ENCODE measurements at regions not wholly inside any gene's neighbourhood (a gene's known extent, or its start where the extent isn't known, plus 50 kb on each side); places are given as distances from the start of the nearest gene placed in this dataset.

DNA sequence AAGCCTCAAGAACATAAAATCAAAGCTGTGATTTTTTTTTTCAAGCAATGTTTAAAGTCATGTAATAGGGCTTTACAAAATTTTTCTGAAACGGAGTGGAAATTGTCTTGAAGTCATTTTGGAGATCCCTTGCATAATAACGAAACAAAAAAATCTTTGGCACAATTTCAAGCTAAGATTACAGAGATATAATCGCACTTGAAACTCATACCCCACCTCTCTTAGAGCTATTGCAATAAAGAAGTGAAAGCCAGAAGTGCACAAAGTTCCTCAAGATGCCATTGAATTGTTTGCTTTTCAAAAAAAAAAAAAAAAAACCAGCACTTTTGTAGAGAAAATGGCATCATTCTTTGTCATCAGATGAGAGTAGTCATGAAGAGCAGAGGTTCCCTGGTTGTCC lies 152.3 kb downstream of the PAX3 start:
- Histone ChIP-seq H3K9me3 (peaks cover 5% of the 10 kb centered on the region), H3K27ac (no peak overlapping the region), H3K27me3 (ENCODE audit: insufficient read depth in 3 of 3, low read length in 2 of 3) (no peaks in the 10 kb centered on the region), H3K4me3 (no peak overlapping the region), H3K36me3 (ENCODE audit: insufficient read depth in 1 of 2, low read depth in 1 of 2) (no peaks in the 10 kb centered on the region), H3K4me1 (no peaks in the 10 kb centered on the region)
- DNase-seq (no peak), ATAC-seq (no peak)
- intact Hi-C loops (cut with DNase I), result no loop called here
- 28 to 43% (median 37%) methylated on average over 3 of the region's 3 CpGs for WGBS, 3 donors
- TF ChIP-seq, protein P1, sequence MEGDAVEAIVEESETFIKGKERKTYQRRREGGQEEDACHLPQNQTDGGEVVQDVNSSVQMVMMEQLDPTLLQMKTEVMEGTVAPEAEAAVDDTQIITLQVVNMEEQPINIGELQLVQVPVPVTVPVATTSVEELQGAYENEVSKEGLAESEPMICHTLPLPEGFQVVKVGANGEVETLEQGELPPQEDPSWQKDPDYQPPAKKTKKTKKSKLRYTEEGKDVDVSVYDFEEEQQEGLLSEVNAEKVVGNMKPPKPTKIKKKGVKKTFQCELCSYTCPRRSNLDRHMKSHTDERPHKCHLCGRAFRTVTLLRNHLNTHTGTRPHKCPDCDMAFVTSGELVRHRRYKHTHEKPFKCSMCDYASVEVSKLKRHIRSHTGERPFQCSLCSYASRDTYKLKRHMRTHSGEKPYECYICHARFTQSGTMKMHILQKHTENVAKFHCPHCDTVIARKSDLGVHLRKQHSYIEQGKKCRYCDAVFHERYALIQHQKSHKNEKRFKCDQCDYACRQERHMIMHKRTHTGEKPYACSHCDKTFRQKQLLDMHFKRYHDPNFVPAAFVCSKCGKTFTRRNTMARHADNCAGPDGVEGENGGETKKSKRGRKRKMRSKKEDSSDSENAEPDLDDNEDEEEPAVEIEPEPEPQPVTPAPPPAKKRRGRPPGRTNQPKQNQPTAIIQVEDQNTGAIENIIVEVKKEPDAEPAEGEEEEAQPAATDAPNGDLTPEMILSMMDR (IDR thresholded peaks at IDR 0.05), result no peak

DNA sequence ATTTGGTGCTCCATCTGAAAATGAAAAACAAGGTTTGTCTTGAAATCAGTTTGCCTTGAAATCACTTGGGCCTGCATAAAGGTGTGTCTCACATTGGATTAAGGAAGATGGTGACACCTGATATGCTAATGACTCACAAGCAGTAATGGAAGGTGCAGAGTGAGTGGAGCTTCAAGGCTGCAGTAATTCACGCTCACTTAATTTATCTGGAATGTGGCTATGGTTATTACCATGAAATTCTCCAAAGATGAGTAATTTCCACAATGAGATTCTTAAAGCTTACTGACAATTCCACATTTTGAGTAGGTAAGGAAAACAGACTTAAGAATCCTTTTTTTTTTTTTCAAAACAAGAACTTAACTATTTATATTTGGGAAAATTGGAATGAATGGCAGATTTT lies 156.8 kb downstream of the PAX3 start:
- TF ChIP-seq, protein P1 (IDR thresholded peaks at IDR 0.05), result no peak
- no peaks in the 10 kb centered on the region for H3K4me1 ChIP-seq
- no peak for DNase-seq
- H3K36me3 ChIP-seq (ENCODE audit: insufficient read depth in 1 of 2, low read depth in 1 of 2), result no peaks in the 10 kb centered on the region
- H3K9me3 ChIP-seq, result no peaks in the 10 kb centered on the region
- no peaks in the 10 kb centered on the region for H3K27me3 ChIP-seq (ENCODE audit: insufficient read depth in 3 of 3, low read length in 2 of 3)
- no peak overlapping the region for H3K4me3 ChIP-seq
- H3K27ac ChIP-seq, result no peak overlapping the region
- ATAC-seq, result no peak
- 61 to 77% (median 68%) methylated on average over 1 of the region's 1 CpG for WGBS, 3 donors
- intact Hi-C loops (cut with DNase I), result no loop called here

DNA sequence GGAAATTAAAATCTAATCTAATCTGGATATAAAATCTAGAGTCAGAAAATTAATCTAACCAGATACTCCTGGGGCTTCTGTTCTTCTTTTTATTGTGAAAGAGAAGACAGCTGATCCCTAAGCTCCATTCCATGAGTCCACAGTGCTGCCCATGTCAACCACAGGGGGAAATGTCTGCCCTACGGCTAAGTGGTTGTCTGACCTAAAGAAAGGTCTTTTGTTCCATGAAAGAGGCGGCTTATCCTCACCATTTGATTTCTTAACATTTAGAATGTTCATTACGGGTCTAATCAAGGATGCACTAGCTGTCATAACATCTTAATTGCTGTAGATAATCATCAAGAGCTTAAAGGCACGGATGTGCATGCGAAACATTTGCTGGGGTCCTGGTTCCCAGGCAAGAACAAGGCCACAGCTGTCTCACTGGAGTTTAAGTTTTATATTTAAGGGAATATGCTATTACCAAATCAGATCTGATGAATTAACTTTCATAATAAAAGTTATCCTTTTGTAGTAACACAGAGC lies 162.6 kb downstream of the PAX3 start:
- TF ChIP-seq, protein P1 (IDR thresholded peaks at IDR 0.05), result no peak
- H3K36me3 ChIP-seq (ENCODE audit: insufficient read depth in 1 of 2, low read depth in 1 of 2), result no peaks in the 10 kb centered on the region
- H3K27ac ChIP-seq, result no peak overlapping the region
- H3K4me3 ChIP-seq, result no peak overlapping the region
- DNase-seq (no peak), ATAC-seq (no peak)
- H3K9me3 ChIP-seq, result no peaks in the 10 kb centered on the region
- intact Hi-C loops (cut with DNase I), result no loop called here
- WGBS, 3 donors, result 69 to 75% (median 71%) methylated on average over 5 of the region's 5 CpGs
- H3K4me1 ChIP-seq, result no peaks in the 10 kb centered on the region
- H3K27me3 ChIP-seq (ENCODE audit: insufficient read depth in 3 of 3, low read length in 2 of 3), result peaks cover 0 to 2% (median 0%) of the 10 kb centered on the region in 3 donors

DNA sequence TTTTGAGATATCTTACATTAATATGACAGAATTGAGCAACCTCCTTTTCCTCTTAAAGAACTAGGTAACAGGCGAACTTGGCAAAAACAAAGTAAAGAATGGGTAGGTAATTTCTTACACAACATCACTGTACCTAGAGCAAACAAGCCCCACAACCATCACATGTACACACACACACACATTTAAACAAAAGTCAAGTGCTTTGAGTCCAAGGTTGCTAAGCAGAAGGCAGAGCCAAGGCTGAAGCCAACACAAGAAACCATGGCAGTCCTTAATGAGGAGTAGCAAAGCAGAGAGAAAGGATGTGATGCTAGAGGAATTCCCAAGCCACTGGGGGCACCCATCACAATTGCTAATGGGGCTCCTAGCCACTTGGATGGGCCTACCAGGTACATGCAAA lies 164.1 kb downstream of the PAX3 start:
- no peak overlapping the region for H3K4me3 ChIP-seq
- 88 to 100% (median 94%) methylated on average over 1 of the region's 1 CpG for WGBS, 3 donors
- H3K9me3 ChIP-seq, result no peaks in the 10 kb centered on the region
- TF ChIP-seq, protein P1 (IDR thresholded peaks at IDR 0.05), result no peak
- H3K36me3 ChIP-seq (ENCODE audit: insufficient read depth in 1 of 2, low read depth in 1 of 2), result no peaks in the 10 kb centered on the region
- intact Hi-C loops (cut with DNase I), result no loop called here
- H3K27me3 ChIP-seq (ENCODE audit: insufficient read depth in 3 of 3, low read length in 2 of 3), result peaks cover 0 to 2% (median 0%) of the 10 kb centered on the region in 3 donors
- no peak overlapping the region for H3K27ac ChIP-seq
- ATAC-seq (no peak), DNase-seq (no peak)
- no peaks in the 10 kb centered on the region for H3K4me1 ChIP-seq

DNA sequence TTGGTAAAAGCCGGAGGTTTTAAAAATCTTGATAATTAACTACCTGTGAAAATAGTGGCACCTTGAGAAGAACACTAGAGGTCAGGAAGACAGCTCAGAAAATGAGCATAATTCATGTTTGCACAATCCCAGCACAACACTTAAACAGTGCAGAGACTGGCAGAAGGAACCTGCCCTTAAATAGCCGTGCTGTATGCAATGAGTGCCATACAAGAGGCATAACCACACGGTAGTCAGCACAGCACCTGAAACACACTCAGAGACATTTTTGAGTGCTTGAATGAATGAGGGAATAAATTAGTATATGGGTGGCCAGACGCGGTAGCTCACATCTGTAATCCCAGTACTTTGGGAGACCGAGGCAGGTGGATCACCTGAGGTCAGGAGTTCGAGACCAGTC lies 164.9 kb downstream of the PAX3 start:
- intact Hi-C loops (cut with DNase I), result no loop called here
- Histone ChIP-seq H3K9me3 (no peaks in the 10 kb centered on the region), H3K27me3 (ENCODE audit: insufficient read depth in 3 of 3, low read length in 2 of 3) (peaks cover 0 to 2% (median 0%) of the 10 kb centered on the region in 3 donors), H3K4me1 (no peaks in the 10 kb centered on the region), H3K36me3 (ENCODE audit: insufficient read depth in 1 of 2, low read depth in 1 of 2) (no peaks in the 10 kb centered on the region), H3K27ac (no peak overlapping the region), H3K4me3 (no peak overlapping the region)
- no peak for DNase-seq
- 87 to 90% (median 90%) methylated on average over 7 of the region's 7 CpGs for WGBS, 3 donors
- no peak for ATAC-seq
- TF ChIP-seq, protein P1 (IDR thresholded peaks at IDR 0.05), result no peak

All from psoas muscle (tissue), 7 donors.